ENCODE measurements at regions not wholly inside any gene's neighbourhood (a gene's known extent, or its start where the extent isn't known, plus 50 kb on each side); places are given as distances from the start of the nearest gene placed in this dataset.

DNA sequence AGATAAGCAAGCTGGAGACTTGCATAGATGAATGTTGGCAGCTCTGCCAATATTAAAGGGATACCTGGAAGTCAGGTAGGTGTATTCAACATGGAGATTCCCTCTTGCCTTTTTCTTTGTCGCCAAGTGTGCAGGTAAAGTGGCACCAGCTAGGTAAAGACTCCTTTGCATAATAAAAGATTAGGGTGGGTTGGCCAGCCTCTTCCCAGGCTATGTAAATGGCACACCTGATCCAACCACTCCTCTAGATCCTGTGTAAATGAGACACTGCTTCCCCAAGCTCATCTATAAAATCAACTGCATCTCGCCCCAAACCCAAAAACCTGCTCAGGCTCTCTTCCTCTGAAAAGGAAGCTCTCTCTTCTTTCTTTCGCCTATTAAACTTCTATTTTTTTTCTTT is 100.8 kb upstream of the DSCAM start:
- no peak for DNase-seq (ENCODE audit: low spot score)
- ATAC-seq: no peak
- ChIA-PET POLR2A (no interaction called here), CTCF (ENCODE audit: low intra/inter-chr PET ratio, low total read pairs) (no interaction called here)
- H3K79me2 ChIP-seq (ENCODE audit: insufficient read depth, low read length): no peaks in the 10 kb centered on the region
- no peak overlapping the region for H3K4me3 ChIP-seq (replicated peaks in 1 of 3; ENCODE audit: insufficient read depth in 1 of 3, low read depth in 2 of 3, low read length in 3 of 3)
- H3K27me3 ChIP-seq (ENCODE audit: control insufficient read depth in 1 of 2, insufficient read depth in 2 of 2, low read length in 2 of 2): no peaks in the 10 kb centered on the region
- H3K4me1 ChIP-seq (ENCODE audit: insufficient read depth, low read length): no peaks in the 10 kb centered on the region
- H3K27ac ChIP-seq (ENCODE audit: extremely low read length, insufficient read depth, low read length): no peak overlapping the region
- TF ChIP-seq RARA (CRISPR knock-in tag; IDR thresholded peaks at IDR 0.05) (no peak), GTF3A (CRISPR knock-in tag; conservative IDR thresholded peaks at IDR 0.05) (no peak), NFIB (CRISPR knock-in tag; IDR thresholded peaks at IDR 0.05; ENCODE audit: borderline replicate concordance) (no peak), PRPF4 (IDR thresholded peaks at IDR 0.05; ENCODE audit: low read depth, low read length, poor library complexity, severe bottlenecking) (no peak), MYC (CRISPR knock-in tag; IDR thresholded peaks at IDR 0.05; ENCODE audit: borderline replicate concordance) (no peak), ZNF746 (CRISPR knock-in tag; IDR thresholded peaks at IDR 0.05) (no peak), MIER3 (CRISPR knock-in tag; IDR thresholded peaks at IDR 0.05; ENCODE audit: borderline replicate concordance) (no peak), ZNF879 (CRISPR knock-in tag; IDR thresholded peaks at IDR 0.05) (no peak)
- TF ChIP-seq, protein P1, sequence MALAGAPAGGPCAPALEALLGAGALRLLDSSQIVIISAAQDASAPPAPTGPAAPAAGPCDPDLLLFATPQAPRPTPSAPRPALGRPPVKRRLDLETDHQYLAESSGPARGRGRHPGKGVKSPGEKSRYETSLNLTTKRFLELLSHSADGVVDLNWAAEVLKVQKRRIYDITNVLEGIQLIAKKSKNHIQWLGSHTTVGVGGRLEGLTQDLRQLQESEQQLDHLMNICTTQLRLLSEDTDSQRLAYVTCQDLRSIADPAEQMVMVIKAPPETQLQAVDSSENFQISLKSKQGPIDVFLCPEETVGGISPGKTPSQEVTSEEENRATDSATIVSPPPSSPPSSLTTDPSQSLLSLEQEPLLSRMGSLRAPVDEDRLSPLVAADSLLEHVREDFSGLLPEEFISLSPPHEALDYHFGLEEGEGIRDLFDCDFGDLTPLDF (CRISPR knock-in tag; IDR thresholded peaks at IDR 0.05): no peak
- TF ChIP-seq, protein P2, sequence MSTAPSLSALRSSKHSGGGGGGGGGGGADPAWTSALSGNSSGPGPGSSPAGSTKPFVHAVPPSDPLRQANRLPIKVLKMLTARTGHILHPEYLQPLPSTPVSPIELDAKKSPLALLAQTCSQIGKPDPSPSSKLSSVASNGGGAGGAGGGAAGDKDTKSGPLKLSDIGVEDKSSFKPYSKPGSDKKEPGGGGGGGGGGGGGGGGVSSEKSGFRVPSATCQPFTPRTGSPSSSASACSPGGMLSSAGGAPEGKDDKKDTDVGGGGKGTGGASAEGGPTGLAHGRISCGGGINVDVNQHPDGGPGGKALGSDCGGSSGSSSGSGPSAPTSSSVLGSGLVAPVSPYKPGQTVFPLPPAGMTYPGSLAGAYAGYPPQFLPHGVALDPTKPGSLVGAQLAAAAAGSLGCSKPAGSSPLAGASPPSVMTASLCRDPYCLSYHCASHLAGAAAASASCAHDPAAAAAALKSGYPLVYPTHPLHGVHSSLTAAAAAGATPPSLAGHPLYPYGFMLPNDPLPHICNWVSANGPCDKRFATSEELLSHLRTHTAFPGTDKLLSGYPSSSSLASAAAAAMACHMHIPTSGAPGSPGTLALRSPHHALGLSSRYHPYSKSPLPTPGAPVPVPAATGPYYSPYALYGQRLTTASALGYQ (CRISPR knock-in tag; IDR thresholded peaks at IDR 0.05): no peak
- H3K9ac ChIP-seq (ENCODE audit: insufficient read depth, low read depth, low read length): no peak overlapping the region
- no peak overlapping the region for H3K4me2 ChIP-seq (ENCODE audit: low read depth, low read length)
- peaks cover 68% of the 10 kb centered on the region for H3K9me3 ChIP-seq (ENCODE audit: low read length)
- 33% methylated on average over 3 of the region's 3 CpGs for WGBS (ENCODE audit: low lambda C conversion rate)
- H4K20me1 ChIP-seq (ENCODE audit: insufficient read depth, low read length): no peaks in the 10 kb centered on the region
- intact Hi-C loops (cut with micrococcal nuclease; ENCODE audit: unreplicated experiment) (no loop called here), in situ Hi-C loops (cut with HindIII; ENCODE audit: extremely low pct_ligation_motif_present, low pct_unique_long_range_greater_than_20kb) (no loop called here)
- BruUV-seq (replicated peaks): no TSS peak
- FAIRE-seq: no peak
- no peaks in the 10 kb centered on the region for H3K36me3 ChIP-seq (replicated peaks in 1 of 2; ENCODE audit: control insufficient read depth in 1 of 2, insufficient read depth in 2 of 2, low read length in 2 of 2)
- H2AFZ ChIP-seq (ENCODE audit: low read length): no peak overlapping the region

Data from HepG2 (cell line).